GM23338 (cell line): ENCODE measurements at regions not wholly inside any gene's neighbourhood (a gene's known extent, or its start where the extent isn't known, plus 50 kb on each side); places are given as distances from the start of the nearest gene placed in this dataset.

Source experiments
- ATAC-seq: fragments of 200-7000 bp; cut with Tn5 transposase; 3 replicates; pipeline ENCODE4 v1.9.1; 2020
- DNase-seq: peaks from one replicate; pipeline ENCODE4 v3.0.0-alpha.2; 2015; ENCODE audit warnings: low spot score
- H2AFZ ChIP-seq: fragments of 200-600 bp; sonication (generic); 2 replicates; pipeline ENCODE4 v1.8.0; 2016; ENCODE audit warnings: antibody characterized with exemption, mild to moderate bottlenecking, moderate library complexity
- H3F3A ChIP-seq: fragments of 200-600 bp; sonication (generic); replicated peaks from 2 replicates; pipeline ENCODE4 v1.8.0; 2017; ENCODE audit warnings: antibody characterized with exemption, mixed run types, low read depth
- H3K27ac ChIP-seq: fragments of 200-600 bp; sonication (generic); 2 replicates; pipeline ENCODE4 v1.6.1; 2016; ENCODE audit warnings: low read depth
- H3K27me3 ChIP-seq: fragments of 200-600 bp; sonication (generic); 2 replicates; pipeline ENCODE4 v1.8.0; 2016; ENCODE audit warnings: mild to moderate bottlenecking, mixed run types, moderate library complexity; ENCODE audit not compliant: insufficient read depth
- H3K36me3 ChIP-seq: fragments of 200-600 bp; sonication (generic); 2 replicates; pipeline ENCODE4 v1.8.0; 2016; ENCODE audit warnings: mild to moderate bottlenecking; ENCODE audit not compliant: insufficient read depth
- H3K4me1 ChIP-seq: fragments of 200-600 bp; sonication (generic); 2 replicates; pipeline ENCODE4 v1.8.0; 2016; ENCODE audit warnings: mild to moderate bottlenecking, moderate library complexity; ENCODE audit not compliant: insufficient read depth
- H3K4me2 ChIP-seq: fragments of 200-600 bp; sonication (generic); 2 replicates; pipeline ENCODE4 v1.7.1; 2017; ENCODE audit warnings: mixed run types
- H3K4me3 ChIP-seq: fragments of 200-600 bp; sonication (generic); 2 replicates; pipeline ENCODE4 v1.6.1; 2016; ENCODE audit warnings: mixed run types
- H3K79me2 ChIP-seq: fragments of 200-600 bp; sonication (generic); replicated peaks from 2 replicates; pipeline ENCODE4 v1.8.0; 2017; ENCODE audit warnings: mild to moderate bottlenecking; ENCODE audit not compliant: insufficient read depth
- H3K9me2 ChIP-seq: fragments of 200-600 bp; sonication (generic); 2 replicates; pipeline ENCODE4 v1.8.0; 2017; ENCODE audit not compliant: insufficient read depth
- H4K20me1 ChIP-seq: fragments of 200-600 bp; sonication (generic); replicated peaks from 2 replicates; pipeline ENCODE4 v1.8.0; 2017; ENCODE audit warnings: mild to moderate bottlenecking; ENCODE audit not compliant: insufficient read depth
- H3K27ac Mint-ChIP-seq: 2 replicates; pipeline ENCODE4 v1.8.0; 2020; ENCODE audit warnings: inconsistent platforms, mild to moderate bottlenecking, moderate library complexity, mixed read lengths
- H3K27me3 Mint-ChIP-seq: 3 replicates; pipeline ENCODE4 v1.8.0; 2022; ENCODE audit warnings: low read depth, mild to moderate bottlenecking, moderate library complexity, mixed read lengths, inconsistent platforms; ENCODE audit not compliant: insufficient read depth, poor library complexity
- H3K36me3 Mint-ChIP-seq: 3 replicates; pipeline ENCODE4 v1.8.0; 2021; ENCODE audit warnings: low read depth, mild to moderate bottlenecking, inconsistent platforms, moderate library complexity, mixed read lengths
- H3K4me1 Mint-ChIP-seq: 3 replicates; pipeline ENCODE4 v1.8.0; 2020; ENCODE audit warnings: mild to moderate bottlenecking, inconsistent platforms, mixed read lengths
- H3K4me3 Mint-ChIP-seq: 3 replicates; pipeline ENCODE4 v1.8.0; 2021; ENCODE audit warnings: moderate library complexity, mild to moderate bottlenecking, inconsistent platforms, mixed read lengths
- H3K9me3 Mint-ChIP-seq: 3 replicates; pipeline ENCODE4 v1.8.0; 2020; ENCODE audit warnings: moderate library complexity, mild to moderate bottlenecking, inconsistent platforms, mixed read lengths
- CREB1 ChIP-seq: fragments of 250-450 bp; sonication (Bioruptor Pico); IDR thresholded peaks from 2 replicates; pipeline ENCODE4 v1.5.0; 2020; ENCODE audit warnings: low read depth, mild to moderate bottlenecking, moderate library complexity
- CTCF ChIP-seq, 2 experiments: fragments of 200-600 bp in 1 of 2; sonication (generic) in 1 of 2; conservative IDR thresholded peaks; 2 replicates each; pipeline versions ENCODE4 v1.5.1 to v1.6.1; 2016 to 2017; ENCODE audit warnings: antibody characterized with exemption in 2 of 2, low read depth in 2 of 2, mild to moderate bottlenecking in 2 of 2, moderate library complexity in 1 of 2
- EZH2 ChIP-seq: fragments of 200-600 bp; sonication (generic); IDR thresholded peaks from one replicate; pipeline ENCODE4 v1.8.0; 2017; ENCODE audit warnings: antibody characterized with exemption, mild to moderate bottlenecking, low read depth; ENCODE audit not compliant: unreplicated experiment
- JUNB ChIP-seq: IDR thresholded peaks from one replicate; pipeline ENCODE4 v1.6.1; 2016; ENCODE audit warnings: antibody characterized with exemption; ENCODE audit not compliant: unreplicated experiment
- NANOG ChIP-seq: IDR thresholded peaks from 2 replicates; pipeline ENCODE4 v1.6.1; 2016; ENCODE audit warnings: antibody characterized with exemption, borderline replicate concordance
- POLR2AphosphoS5 ChIP-seq: IDR thresholded peaks from 2 replicates; pipeline ENCODE4 v1.6.1; 2016; ENCODE audit warnings: antibody characterized with exemption, low read depth
- REST ChIP-seq: IDR thresholded peaks from one replicate; pipeline ENCODE4 v1.6.1; 2018; ENCODE audit warnings: antibody characterized with exemption; ENCODE audit not compliant: unreplicated experiment
- STAT1 ChIP-seq: IDR thresholded peaks from one replicate; pipeline ENCODE4 v1.6.1; 2016; ENCODE audit warnings: antibody characterized with exemption; ENCODE audit not compliant: unreplicated experiment
- ZNF114 ChIP-seq: fragments of 250-450 bp; sonication (Bioruptor Pico); IDR thresholded peaks from 2 replicates; pipeline ENCODE4 v1.5.0; 2020; ENCODE audit warnings: mild to moderate bottlenecking, moderate library complexity
- ZNF331 ChIP-seq: fragments of 250-450 bp; sonication (Bioruptor Pico); IDR thresholded peaks from 2 replicates; pipeline ENCODE4 v1.5.0; 2020; ENCODE audit warnings: low read depth, mild to moderate bottlenecking, moderate library complexity
- ZNF462 ChIP-seq: fragments of 250-450 bp; sonication (Bioruptor Pico); IDR thresholded peaks from 2 replicates; pipeline ENCODE4 v1.5.0; 2020; ENCODE audit warnings: mild to moderate bottlenecking, moderate library complexity
- TF ChIP-seq, protein P1 (sequence below): IDR thresholded peaks from 2 replicates; pipeline ENCODE4 v1.6.1; 2016; ENCODE audit warnings: antibody characterized with exemption

- TF ChIP-seq ZNF462 (no peak), NANOG (no peak), ZNF331 (CRISPR knock-in tag) (no peak)
These were observed 467.4 kb upstream of the CITED2 start (continued) for GRCh38 chr6:139841794-139842215.

DNA sequence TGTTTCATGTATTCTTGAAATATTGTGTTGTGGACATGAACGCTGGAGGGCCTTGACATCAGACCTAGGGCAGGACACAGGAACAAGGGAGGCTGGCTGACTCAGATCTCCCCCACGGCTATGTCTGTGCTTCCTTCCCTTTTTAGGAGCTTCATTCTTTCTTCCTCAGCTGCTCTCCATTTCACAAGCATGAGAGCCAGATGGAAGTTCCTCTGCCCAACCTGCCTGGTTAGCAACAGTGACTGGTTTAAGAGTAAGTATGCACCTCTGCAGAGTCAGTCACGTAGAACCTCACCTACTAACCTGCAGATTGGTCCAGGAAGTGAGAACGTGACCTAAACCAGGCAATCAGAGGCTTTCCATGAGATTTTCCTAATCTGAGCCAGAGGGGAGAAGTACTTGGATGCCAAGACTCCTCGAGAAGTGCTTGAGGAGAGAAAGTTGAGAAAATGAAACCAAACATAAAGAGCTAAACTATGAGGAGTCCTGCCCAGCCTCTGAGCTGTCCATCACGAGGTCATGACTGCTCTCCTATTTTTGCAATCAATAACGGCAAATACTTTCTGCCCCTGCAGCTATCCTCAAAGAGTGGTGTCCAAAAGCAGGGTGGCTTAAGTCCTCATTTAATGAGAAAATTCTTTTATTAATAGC is 465.2 kb upstream of the CITED2 start:
- Histone ChIP-seq H3K4me2 (no peak overlapping the region), H2AFZ (no peak overlapping the region), H3K79me2 (no peaks in the 10 kb centered on the region), H3K9me2 (peaks cover 15% of the 10 kb centered on the region), H3K27ac (no peak overlapping the region), H3K4me3 (no peak overlapping the region), H3K36me3 (no peaks in the 10 kb centered on the region), H3K4me1 (no peaks in the 10 kb centered on the region), H3K27me3 (no peaks in the 10 kb centered on the region), H3F3A (no peaks in the 10 kb centered on the region), H4K20me1 (no peaks in the 10 kb centered on the region)
- H3K4me1 Mint-ChIP-seq, result no peaks in the 10 kb centered on the region
- ATAC-seq (no peak), DNase-seq (no peak)
- no peaks in the 10 kb centered on the region for H3K36me3 Mint-ChIP-seq
- no peaks in the 10 kb centered on the region for H3K27me3 Mint-ChIP-seq
- H3K27ac Mint-ChIP-seq, result no peak overlapping the region
- no peaks in the 10 kb centered on the region for H3K9me3 Mint-ChIP-seq
- H3K4me3 Mint-ChIP-seq, result no peak overlapping the region
- no peak for TF ChIP-seq STAT1
- no peak for TF ChIP-seq ZNF114
- TF ChIP-seq ZNF331 (CRISPR knock-in tag), result no peak
- TF ChIP-seq CREB1, result no peak
- TF ChIP-seq, protein P1, sequence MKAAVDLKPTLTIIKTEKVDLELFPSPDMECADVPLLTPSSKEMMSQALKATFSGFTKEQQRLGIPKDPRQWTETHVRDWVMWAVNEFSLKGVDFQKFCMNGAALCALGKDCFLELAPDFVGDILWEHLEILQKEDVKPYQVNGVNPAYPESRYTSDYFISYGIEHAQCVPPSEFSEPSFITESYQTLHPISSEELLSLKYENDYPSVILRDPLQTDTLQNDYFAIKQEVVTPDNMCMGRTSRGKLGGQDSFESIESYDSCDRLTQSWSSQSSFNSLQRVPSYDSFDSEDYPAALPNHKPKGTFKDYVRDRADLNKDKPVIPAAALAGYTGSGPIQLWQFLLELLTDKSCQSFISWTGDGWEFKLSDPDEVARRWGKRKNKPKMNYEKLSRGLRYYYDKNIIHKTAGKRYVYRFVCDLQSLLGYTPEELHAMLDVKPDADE, result no peak
- no peak for TF ChIP-seq EZH2
- TF ChIP-seq JUNB, result no peak
- no peak for TF ChIP-seq REST
- no peak for TF ChIP-seq CTCF (conservative IDR thresholded peaks at IDR 0.05; ENCODE audit: low read depth in 2 of 2)
- no peak for TF ChIP-seq POLR2AphosphoS5
